ENCODE measurements at regions not wholly inside any gene's neighbourhood (a gene's known extent, or its start where the extent isn't known, plus 50 kb on each side); places are given as distances from the start of the nearest gene placed in this dataset.
A peak's percentile ranks its signal among the peaks of the same experiment; 100 is the strongest.
"Not testable (repeated sequence)": the region's sequence is repeated elsewhere in the genome, so short reads cannot be mapped to it uniquely, and the experiment has no call there.

DNA sequence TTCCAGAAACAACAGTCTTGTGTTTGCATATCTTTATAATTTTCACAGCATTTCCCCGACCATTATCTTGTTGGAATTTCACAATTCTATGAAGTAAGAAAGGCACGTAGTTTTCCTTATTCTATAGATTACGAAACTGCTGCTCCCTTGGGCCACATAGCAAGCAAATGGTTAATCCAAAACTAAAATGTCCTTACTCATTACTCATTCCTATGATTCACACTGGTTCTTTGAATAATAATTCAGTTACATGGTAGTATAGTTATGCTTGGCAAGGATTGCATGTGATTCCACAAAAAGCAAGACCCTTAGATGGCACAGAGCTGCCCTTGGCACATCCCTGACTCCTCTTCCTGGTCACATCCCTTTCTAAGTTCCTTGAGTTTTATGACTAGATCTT lies 51.2 kb downstream of the OR13H1 start:
- no peak for DNase-seq

- DNase-seq = no peak
These were observed 64.0 kb downstream of the OR13H1 start for GRCh38 chrX:131607792-131608369.

GRCh38 chrX:131609480-131609879 lies 65.6 kb downstream of the OR13H1 start:
- no peak for DNase-seq

DNA sequence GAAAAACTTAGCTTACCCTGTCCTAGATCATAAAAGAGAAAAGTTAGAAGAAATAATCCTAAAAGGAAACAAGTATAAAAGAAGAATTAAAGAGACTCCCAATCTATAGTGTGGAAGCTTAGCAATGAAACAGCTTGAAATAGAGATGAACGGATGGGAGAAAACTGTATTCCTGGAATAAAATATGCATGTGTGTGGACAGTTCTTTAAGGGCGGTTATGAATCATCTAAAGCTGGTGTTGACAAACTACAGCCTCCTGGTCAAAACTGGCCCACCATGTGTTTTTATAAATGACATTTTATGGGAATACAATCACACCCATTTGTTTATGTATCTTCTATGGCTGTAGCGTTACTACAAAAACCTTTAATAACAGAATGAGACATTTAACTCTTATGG lies 69.4 kb downstream of the OR13H1 start:
- DNase-seq = no peak

GRCh38 chrX:131614241-131614640 lies 70.4 kb downstream of the OR13H1 start:
- no peak for DNase-seq

- no peak for DNase-seq
These were observed 73.3 kb downstream of the OR13H1 start for GRCh38 chrX:131617182-131617581.

GRCh38 chrX:131621650-131622049 lies 77.8 kb downstream of the OR13H1 start:
- DNase-seq = no peak

DNA sequence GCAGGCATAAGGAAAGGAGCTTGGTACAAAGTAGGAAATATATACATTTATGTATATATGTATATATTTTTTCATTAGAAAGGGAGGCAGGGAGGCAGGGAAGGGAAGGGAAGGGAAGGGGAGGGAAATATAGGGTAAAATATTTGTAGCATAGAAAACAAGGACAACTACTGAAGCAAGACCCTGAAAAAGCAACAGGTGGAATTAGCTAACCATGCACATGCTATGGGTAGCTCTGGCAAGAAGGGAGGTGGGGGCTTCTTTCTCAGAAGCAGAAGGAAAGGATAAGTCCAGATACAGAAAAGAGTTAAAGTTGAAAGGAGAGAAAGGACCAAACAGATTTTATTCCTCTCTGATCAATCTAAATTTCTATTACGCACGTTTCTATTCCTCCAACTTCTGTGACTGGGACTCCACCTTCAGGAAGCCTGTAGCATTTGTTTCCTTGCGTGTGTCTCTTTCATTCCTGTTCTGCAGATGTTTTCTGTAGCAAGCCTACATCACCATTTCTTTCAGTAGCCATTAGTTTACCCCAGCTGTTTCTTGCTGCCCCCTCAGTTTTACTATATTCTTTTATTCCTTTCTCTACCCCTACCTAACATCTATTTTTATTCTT lies 82.9 kb downstream of the OR13H1 start:
- DNase-seq = no peak

DNA sequence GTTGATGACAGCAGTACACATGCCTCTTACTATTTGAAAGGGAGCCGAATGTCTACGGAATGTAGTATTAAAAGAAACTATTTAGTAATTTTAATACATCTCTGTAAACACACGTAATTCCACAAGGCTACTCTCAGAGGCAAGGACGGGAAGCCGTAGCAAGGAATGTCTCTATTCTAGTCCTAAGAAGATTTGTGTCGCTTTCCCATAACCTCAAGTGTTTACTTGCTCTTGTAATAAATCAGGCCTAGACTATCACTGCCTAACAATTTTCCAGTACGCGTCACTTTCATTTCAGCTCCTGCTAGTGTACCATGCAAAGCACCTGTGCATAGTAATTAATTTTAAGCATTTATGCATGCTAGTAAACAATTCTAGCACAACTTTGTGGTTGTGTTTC lies 86.7 kb downstream of the OR13H1 start:
- DNase-seq = no peak

DNA sequence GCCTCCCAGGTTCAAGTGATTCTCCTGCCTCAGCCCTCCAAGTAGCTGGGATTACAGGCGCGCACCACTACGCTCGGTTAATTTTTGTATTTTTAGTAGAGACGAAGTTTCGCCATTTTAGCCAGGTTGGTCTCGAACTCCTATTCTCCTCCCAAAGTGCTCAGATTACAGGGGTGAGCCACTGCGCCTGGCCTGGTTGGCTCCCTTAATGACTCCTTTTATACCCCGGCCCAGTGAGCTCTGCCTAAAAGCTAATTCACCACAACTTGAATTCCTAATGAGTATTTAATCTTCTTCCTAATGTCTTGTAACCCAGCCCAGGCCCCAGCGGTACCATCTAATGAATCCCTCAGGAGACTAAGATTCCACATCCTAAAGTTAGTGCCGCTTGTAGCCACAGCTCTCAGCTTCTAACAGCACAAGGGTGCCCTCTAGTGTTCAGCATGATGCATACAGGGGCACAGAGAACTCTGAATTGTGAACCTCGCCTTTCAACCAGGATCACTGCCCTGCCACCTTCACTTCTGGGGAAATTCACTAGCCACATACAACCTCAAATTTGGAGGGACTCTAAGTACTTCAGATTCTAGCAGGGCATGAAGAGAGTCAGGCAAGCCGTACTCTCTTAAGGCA lies 89.5 kb downstream of the OR13H1 start:
- DNase-seq = peak; percentile 29

- DNase-seq = no peak
These were observed 91.0 kb downstream of the OR13H1 start for GRCh38 chrX:131634900-131635299.

- DNase-seq = no peak
These were observed 102.2 kb downstream of the OR13H1 start for GRCh38 chrX:131646106-131646505.

GRCh38 chrX:131649741-131650140 lies 105.9 kb downstream of the OR13H1 start:
- DNase-seq = no peak

DNA sequence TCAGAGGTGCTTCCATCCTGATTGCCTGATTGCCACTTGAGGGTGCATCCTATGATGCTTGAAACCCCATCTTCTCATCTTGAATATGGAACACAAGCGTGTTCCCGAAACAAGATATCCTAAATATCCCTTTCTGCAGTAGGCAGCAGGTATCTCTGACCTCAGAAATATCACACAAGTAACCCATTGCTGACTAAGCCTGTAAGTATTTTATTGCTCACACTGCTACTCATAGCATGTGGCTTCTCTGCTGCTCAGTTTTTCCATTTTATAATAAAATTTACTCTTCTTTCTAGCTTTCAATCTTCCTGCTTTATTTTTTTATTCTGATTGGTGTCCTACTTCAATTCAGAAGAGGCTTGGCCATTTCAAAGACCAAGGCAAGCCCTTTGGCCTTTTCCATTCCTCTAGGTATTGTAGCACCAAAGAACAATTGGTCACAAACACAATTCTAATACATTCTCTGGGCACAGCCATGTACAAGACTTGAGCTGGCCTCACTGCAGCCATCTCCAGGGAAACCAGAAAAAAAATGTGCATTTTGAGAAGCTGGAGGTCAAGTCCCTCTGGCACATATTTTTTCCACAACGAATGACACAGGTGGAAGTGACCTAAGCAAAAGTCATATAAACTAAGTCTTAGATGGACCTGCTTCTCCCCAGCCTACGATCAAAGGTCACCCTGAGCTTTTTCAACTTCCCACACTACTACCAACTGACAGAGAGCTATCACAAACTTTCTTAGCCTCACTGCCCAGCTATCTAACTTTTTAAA lies 107.0 kb downstream of the OR13H1 start:
- DNase-seq = no peak

DNA sequence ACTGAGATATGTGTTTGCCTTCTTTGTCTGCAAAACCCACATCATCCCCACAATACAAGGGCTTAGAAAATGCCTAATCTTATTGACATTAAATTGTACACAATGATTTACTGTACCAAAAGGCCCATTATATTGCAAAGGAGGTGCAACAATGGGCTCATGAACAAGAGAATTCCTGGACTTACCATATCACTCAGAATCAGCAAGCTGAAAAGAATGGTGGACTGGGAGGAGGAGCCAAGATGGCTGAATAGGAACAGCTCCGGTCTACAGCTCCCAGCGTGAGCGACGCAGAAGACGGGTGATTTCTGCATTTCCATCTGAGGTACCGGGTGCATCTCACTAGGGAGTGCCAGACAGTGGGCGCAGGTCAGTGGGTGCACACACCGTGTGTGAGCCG lies 119.9 kb downstream of the OR13H1 start:
- not testable (repeated sequence) for DNase-seq

- DNase-seq = no peak
These were observed 127.9 kb downstream of the OR13H1 start for GRCh38 chrX:131671735-131672134.

DNA sequence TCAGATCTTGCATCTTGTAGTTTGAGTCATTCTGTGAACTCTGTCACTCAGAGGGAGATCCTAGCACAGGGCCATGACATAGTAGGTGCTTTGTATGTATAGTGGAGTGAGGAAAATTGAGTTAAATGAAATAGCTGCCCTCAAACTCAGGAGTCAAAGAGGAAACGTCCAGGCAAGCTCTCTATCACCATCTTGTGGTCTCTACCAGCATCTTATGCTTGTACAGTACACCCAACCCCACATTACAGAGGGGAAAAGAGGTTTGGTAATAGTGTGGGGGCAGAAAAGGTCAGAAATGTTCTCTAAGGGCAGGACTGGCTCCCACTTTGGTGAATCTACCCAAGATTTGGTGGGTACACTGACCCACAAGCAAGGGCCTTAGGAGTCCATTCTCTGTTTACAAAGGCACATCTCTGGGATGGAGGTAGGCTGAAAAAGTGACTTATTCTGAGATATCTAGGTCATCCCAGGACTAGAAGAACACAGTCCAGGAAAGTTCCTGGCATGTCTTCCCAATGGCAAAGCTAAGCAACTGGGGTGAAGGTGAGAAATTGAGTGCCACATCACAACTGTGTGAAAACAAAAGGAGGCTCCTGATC lies 131.8 kb downstream of the OR13H1 start:
- no peak for DNase-seq

DNA sequence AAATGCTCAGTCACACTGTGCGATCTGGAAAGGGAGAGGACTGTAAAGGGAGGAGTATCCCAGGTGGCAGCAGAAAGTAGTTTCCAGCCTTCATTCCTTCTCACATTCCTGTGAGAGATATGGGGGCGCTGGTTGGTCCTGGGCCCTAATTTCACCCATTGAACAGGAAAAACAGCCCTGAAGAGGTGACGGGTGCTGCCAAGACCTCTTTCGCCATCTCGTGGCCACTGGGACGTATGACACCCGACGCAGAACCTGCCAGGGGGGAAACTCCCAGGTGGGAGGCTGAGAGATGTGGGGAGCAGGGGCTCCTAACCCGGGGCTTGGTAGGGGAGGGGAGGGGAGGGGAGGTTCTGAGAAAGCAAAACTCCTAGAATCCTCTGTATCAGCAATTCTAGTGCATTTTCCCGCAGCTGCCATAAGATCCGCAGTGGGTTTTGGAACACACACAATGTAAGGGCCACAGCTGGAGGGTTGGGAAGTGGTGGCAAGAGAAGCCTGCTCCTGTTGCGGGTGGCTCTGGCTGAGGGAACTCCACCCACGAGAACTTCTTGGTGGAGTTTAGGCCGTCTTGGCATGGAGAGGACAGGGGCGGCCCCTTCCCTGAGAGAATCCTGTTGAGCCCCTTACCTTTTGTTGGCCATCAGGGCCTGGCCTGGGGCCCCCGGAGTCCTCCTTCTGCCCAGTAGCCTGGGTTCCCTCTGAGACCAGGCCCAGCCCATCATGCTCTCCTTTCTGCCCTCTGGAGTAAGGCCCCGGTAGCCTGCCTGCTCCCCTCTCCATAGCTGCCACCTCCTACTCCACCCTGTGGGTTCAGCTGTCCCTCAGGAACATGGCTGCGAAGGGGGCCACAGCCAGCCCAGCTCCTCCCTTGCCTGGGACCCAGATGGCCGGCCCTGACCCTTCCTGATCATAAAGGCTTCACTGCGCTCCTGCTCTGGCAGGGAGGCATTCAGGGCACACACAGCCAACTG lies 134.1 kb downstream of the OR13H1 start:
- peak; percentile 25 for DNase-seq

GRCh38 chrX:131682735-131683134 lies 138.9 kb downstream of the OR13H1 start:
- DNase-seq = not testable (repeated sequence)

- DNase-seq = no peak
These were observed 149.5 kb downstream of the OR13H1 start for GRCh38 chrX:131693359-131693758.

GRCh38 chrX:131696989-131697388 lies 153.1 kb downstream of the OR13H1 start:
- not testable (repeated sequence) for DNase-seq

DNA sequence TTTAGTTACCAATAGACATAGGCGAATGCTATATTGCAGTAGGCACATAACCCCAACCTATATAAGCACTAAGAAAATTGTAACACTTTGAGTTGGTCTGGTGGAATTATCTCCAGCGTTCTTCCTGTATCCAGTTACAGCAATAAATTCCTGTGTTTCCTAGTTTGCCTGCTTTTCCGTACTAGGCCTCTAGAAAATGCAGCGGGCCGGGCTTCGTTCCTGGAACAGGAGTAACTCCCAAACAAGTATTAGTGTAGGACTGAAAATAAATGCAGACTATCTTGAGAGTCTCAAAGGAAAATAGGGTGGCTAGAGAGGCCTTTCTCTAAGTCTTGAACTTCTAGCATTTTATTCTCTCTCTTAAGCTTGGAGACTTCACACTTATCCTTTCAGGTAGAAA lies 159.8 kb downstream of the OR13H1 start:
- DNase-seq = no peak

Data from CD4-positive, alpha-beta T cell treated with Interleukin-21 for 1 hour (primary cell).